ENCODE measurements at regions not wholly inside any gene's neighbourhood (a gene's known extent, or its start where the extent isn't known, plus 50 kb on each side); places are given as distances from the start of the nearest gene placed in this dataset.

DNA sequence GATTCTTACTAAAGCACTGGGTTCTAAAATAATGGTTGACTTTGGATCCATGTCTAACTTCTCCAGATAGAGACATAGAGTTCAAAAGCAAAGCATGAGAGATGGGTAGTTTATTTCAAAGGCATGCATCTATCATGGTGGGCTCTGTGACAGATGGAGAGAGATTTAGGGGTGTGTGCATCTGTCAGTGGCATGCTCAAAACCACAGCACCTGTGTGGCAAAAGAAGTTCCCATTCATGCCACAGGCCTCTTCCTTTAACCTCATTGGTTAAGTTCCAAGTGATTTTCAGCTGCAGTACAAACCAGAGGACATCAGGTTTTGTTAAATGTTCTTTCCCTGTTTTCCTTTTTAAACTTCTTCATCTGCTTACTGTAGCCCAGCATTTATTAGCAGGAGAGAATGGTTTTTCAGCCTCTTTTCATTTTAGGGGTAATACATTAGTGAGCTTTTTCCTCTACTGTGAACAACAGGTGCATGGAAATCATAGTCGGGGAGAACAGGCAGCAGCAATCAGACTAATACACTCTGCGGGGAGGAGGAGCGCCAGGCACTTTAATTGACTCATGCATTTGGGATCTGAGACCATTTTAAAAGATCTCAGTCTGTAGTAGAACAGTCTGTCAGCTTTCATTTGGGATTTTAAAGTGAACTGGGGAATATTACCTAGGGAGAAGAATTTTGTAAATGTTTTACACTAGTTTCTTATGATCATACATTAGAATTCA, 52.4 kb upstream of the UPP2 start:
- TF ChIP-seq, protein P1, sequence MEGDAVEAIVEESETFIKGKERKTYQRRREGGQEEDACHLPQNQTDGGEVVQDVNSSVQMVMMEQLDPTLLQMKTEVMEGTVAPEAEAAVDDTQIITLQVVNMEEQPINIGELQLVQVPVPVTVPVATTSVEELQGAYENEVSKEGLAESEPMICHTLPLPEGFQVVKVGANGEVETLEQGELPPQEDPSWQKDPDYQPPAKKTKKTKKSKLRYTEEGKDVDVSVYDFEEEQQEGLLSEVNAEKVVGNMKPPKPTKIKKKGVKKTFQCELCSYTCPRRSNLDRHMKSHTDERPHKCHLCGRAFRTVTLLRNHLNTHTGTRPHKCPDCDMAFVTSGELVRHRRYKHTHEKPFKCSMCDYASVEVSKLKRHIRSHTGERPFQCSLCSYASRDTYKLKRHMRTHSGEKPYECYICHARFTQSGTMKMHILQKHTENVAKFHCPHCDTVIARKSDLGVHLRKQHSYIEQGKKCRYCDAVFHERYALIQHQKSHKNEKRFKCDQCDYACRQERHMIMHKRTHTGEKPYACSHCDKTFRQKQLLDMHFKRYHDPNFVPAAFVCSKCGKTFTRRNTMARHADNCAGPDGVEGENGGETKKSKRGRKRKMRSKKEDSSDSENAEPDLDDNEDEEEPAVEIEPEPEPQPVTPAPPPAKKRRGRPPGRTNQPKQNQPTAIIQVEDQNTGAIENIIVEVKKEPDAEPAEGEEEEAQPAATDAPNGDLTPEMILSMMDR (IDR thresholded peaks at IDR 0.05), result no peak
- no peak for TF ChIP-seq EP300 (IDR thresholded peaks at IDR 0.05)
- no peak for TF ChIP-seq POLR2A (IDR thresholded peaks at IDR 0.05)
